Nephron progenitor cell (in vitro differentiated cells): ENCODE measurements at regions not wholly inside any gene's neighbourhood (a gene's known extent, or its start where the extent isn't known, plus 50 kb on each side); places are given as distances from the start of the nearest gene placed in this dataset.
"Not testable (repeated sequence)": the region's sequence is repeated elsewhere in the genome, so short reads cannot be mapped to it uniquely, and the experiment has no call there.

ENCODE experiments used
- DNase-seq: peaks from one replicate; pipeline ENCODE4 v3.0.0; 2021
- H3K27ac Mint-ChIP-seq: 2 replicates; pipeline ENCODE4 v1.8.0; 2021; ENCODE audit warnings: mild to moderate bottlenecking, moderate library complexity, mixed read lengths
- H3K27me3 Mint-ChIP-seq: 2 replicates; pipeline ENCODE4 v1.8.0; 2021; ENCODE audit warnings: mild to moderate bottlenecking, low read depth, mixed read lengths; ENCODE audit not compliant: poor library complexity
- H3K36me3 Mint-ChIP-seq: 2 replicates; pipeline ENCODE4 v1.8.0; 2021; ENCODE audit warnings: low read depth, mixed read lengths
- H3K4me1 Mint-ChIP-seq: 2 replicates; pipeline ENCODE4 v1.8.0; 2021; ENCODE audit warnings: mixed read lengths
- H3K4me3 Mint-ChIP-seq: 2 replicates; pipeline ENCODE4 v1.8.0; 2021; ENCODE audit warnings: mild to moderate bottlenecking, moderate library complexity, mixed read lengths
- H3K9me3 Mint-ChIP-seq: 2 replicates; pipeline ENCODE4 v1.8.0; 2021; ENCODE audit warnings: mild to moderate bottlenecking, moderate library complexity, mixed read lengths
- CTCF ChIP-seq: fragments of 200-600 bp; sonication (generic); IDR thresholded peaks from 2 replicates; pipeline ENCODE4 v1.5.0; 2021; ENCODE audit warnings: antibody characterized with exemption

- no peak for TF ChIP-seq CTCF
- Mint-ChIP-seq H3K4me1 (peaks cover 42% of the 10 kb centered on the region), H3K36me3 (no peaks in the 10 kb centered on the region), H3K9me3 (no peaks in the 10 kb centered on the region), H3K27ac (no peak overlapping the region), H3K27me3 (peaks cover 2% of the 10 kb centered on the region), H3K4me3 (no peak overlapping the region)
- no peak for DNase-seq
Observed at GRCh38 chr4:108450236-108450898, 170.0 kb upstream of the RPL34 start.

- H3K27me3 Mint-ChIP-seq = no peaks in the 10 kb centered on the region
- DNase-seq = no peak
- H3K9me3 Mint-ChIP-seq = no peaks in the 10 kb centered on the region
Observed at GRCh38 chr4:108449129-108449528, 171.2 kb upstream of the RPL34 start.

GRCh38 chr4:108446556-108446955, 173.8 kb upstream of the RPL34 start:
- Mint-ChIP-seq H3K4me3 (no peak overlapping the region), H3K9me3 (peaks cover 1% of the 10 kb centered on the region), H3K27ac (no peak overlapping the region), H3K36me3 (no peaks in the 10 kb centered on the region), H3K4me1 (peaks cover 18% of the 10 kb centered on the region), H3K27me3 (peaks cover under 1% of the 10 kb centered on the region)
- TF ChIP-seq CTCF = no peak
- peak; percentile 6 for DNase-seq

More at GRCh38 chr4:108449129-108449528, 171.2 kb upstream of the RPL34 start:
- TF ChIP-seq CTCF = no peak
- H3K36me3 Mint-ChIP-seq = no peaks in the 10 kb centered on the region
- peaks cover 30% of the 10 kb centered on the region for H3K4me1 Mint-ChIP-seq
- H3K27ac Mint-ChIP-seq = peak overlapping the region; percentile 13
- H3K4me3 Mint-ChIP-seq = no peak overlapping the region

- Mint-ChIP-seq H3K9me3 (peaks cover 9% of the 10 kb centered on the region), H3K36me3 (no peaks in the 10 kb centered on the region), H3K27ac (no peak overlapping the region), H3K27me3 (peaks cover 2% of the 10 kb centered on the region), H3K4me1 (peaks cover 18% of the 10 kb centered on the region), H3K4me3 (no peak overlapping the region)
- TF ChIP-seq CTCF = no peak
- no peak for DNase-seq
Observed at GRCh38 chr4:108445716-108446115, 174.7 kb upstream of the RPL34 start.

- TF ChIP-seq CTCF = no peak
- H3K9me3 Mint-ChIP-seq = peaks cover 19% of the 10 kb centered on the region
- peaks cover 2% of the 10 kb centered on the region for H3K27me3 Mint-ChIP-seq
- no peak overlapping the region for H3K27ac Mint-ChIP-seq
- peaks cover 3% of the 10 kb centered on the region for H3K36me3 Mint-ChIP-seq
- H3K4me1 Mint-ChIP-seq = peaks cover 18% of the 10 kb centered on the region
- H3K4me3 Mint-ChIP-seq = no peak overlapping the region
- no peak for DNase-seq
Observed at GRCh38 chr4:108443585-108443984, 176.8 kb upstream of the RPL34 start.

GRCh38 chr4:108433832-108434231, 186.5 kb upstream of the RPL34 start:
- no peak for DNase-seq
- Mint-ChIP-seq H3K4me1 (peaks cover 14% of the 10 kb centered on the region), H3K9me3 (peaks cover 14% of the 10 kb centered on the region), H3K36me3 (peaks cover 4% of the 10 kb centered on the region), H3K4me3 (no peak overlapping the region), H3K27me3 (no peaks in the 10 kb centered on the region), H3K27ac (peak overlapping the region; percentile 3)
- no peak for TF ChIP-seq CTCF

- Mint-ChIP-seq H3K4me1 (peaks cover 14% of the 10 kb centered on the region), H3K27ac (peak overlapping the region; percentile 3), H3K9me3 (peaks cover 14% of the 10 kb centered on the region)
- DNase-seq, H3K4me3 Mint-ChIP-seq, H3K36me3 Mint-ChIP-seq, H3K27me3 Mint-ChIP-seq: not testable (repeated sequence)
Observed at GRCh38 chr4:108433394-108433793, 187.0 kb upstream of the RPL34 start.
